ENCODE measurements at regions not wholly inside any gene's neighbourhood (a gene's known extent, or its start where the extent isn't known, plus 50 kb on each side); places are given as distances from the start of the nearest gene placed in this dataset.

GRCh38 chr21:31592963-31593560 lies 66.4 kb upstream of the SOD1 start:
- TF ChIP-seq CTCF (IDR thresholded peaks at IDR 0.05; ENCODE audit: control extremely low read depth in 1 of 3, insufficient read depth in 1 of 3, low read depth in 1 of 3, low read length in 3 of 3) (no peak), CHD1 (IDR thresholded peaks at IDR 0.05; ENCODE audit: low read depth, low read length) (no peak), YY1 (IDR thresholded peaks at IDR 0.05; ENCODE audit: low read depth, low read length) (no peak), TCF12 (IDR thresholded peaks at IDR 0.05; ENCODE audit: low read depth, low read length) (no peak), NRF1 (IDR thresholded peaks at IDR 0.05; ENCODE audit: low read depth, low read length) (no peak), EZH2 (IDR thresholded peaks at IDR 0.05; ENCODE audit: low read depth, low read length, severe bottlenecking) (no peak), CBX5 (IDR thresholded peaks at IDR 0.05; ENCODE audit: low read depth, low read length) (no peak), JUND (IDR thresholded peaks at IDR 0.05; ENCODE audit: low read length) (no peak), SIN3A (conservative IDR thresholded peaks at IDR 0.05 in 1 of 2, IDR thresholded peaks at IDR 0.05 in 1 of 2; ENCODE audit: low read depth in 1 of 2, low read length in 2 of 2) (no peak), POLR2AphosphoS5 (IDR thresholded peaks at IDR 0.05; ENCODE audit: low read depth, low read length) (no peak), KDM1A (IDR thresholded peaks at IDR 0.05; ENCODE audit: borderline replicate concordance, low read length) (no peak)
